H9 (cell line): ENCODE measurements at regions not wholly inside any gene's neighbourhood (a gene's known extent, or its start where the extent isn't known, plus 50 kb on each side); places are given as distances from the start of the nearest gene placed in this dataset.

Experiments used
- DNase-seq: peaks from one replicate; pipeline ENCODE4 v3.0.0-alpha.2; 2017
- H2AFZ ChIP-seq: one replicate; pipeline ENCODE4 v1.6.1; 2013; ENCODE audit warnings: mild to moderate bottlenecking, low read length, control low read depth, moderate library complexity
- H2AK5ac ChIP-seq: 2 replicates; pipeline ENCODE4 v1.6.1; 2013; ENCODE audit warnings: low read length, control low read depth, mixed read lengths; ENCODE audit not compliant: insufficient read length
- H2BK120ac ChIP-seq: one replicate; pipeline ENCODE4 v1.6.1; 2013; ENCODE audit warnings: low read depth, mild to moderate bottlenecking, low read length, control low read depth, inconsistent platforms; ENCODE audit not compliant: poor library complexity, severe bottlenecking
- H2BK12ac ChIP-seq: 2 replicates; pipeline ENCODE4 v1.6.1; 2013; ENCODE audit warnings: low read length, control low read depth, mixed read lengths, low read depth; ENCODE audit not compliant: insufficient read length
- H2BK15ac ChIP-seq: 2 replicates; pipeline ENCODE4 v1.6.1; 2013; ENCODE audit warnings: low read depth, low read length, control low read depth
- H2BK20ac ChIP-seq: one replicate; pipeline ENCODE4 v1.6.1; 2013; ENCODE audit warnings: low read depth, mild to moderate bottlenecking, low read length, control low read depth, inconsistent platforms; ENCODE audit not compliant: poor library complexity, severe bottlenecking
- H2BK5ac ChIP-seq: 2 replicates; pipeline ENCODE4 v1.6.1; 2013; ENCODE audit warnings: low read length, control low read depth, mixed read lengths; ENCODE audit not compliant: insufficient read length
- H3K14ac ChIP-seq: 2 replicates; pipeline ENCODE4 v1.6.1; 2013; ENCODE audit warnings: low read length, control low read depth; ENCODE audit not compliant: insufficient read depth
- H3K18ac ChIP-seq: 2 replicates; pipeline ENCODE4 v1.6.1; 2013; ENCODE audit warnings: low read depth, mild to moderate bottlenecking, mixed read lengths, low read length, control low read depth; ENCODE audit not compliant: insufficient read length
- H3K23ac ChIP-seq: 2 replicates; pipeline ENCODE4 v1.6.1; 2013; ENCODE audit warnings: low read length, control low read depth, mixed read lengths, low read depth; ENCODE audit not compliant: insufficient read length
- H3K23me2 ChIP-seq: 2 replicates; pipeline ENCODE4 v1.6.1; 2013; ENCODE audit warnings: low read depth, mild to moderate bottlenecking, mixed read lengths, low read length, control low read depth; ENCODE audit not compliant: insufficient read length, poor library complexity, severe bottlenecking
- H3K27ac ChIP-seq: 2 replicates; pipeline ENCODE4 v1.5.1; 2013; ENCODE audit warnings: low read length, control low read depth, mixed read lengths, low read depth; ENCODE audit not compliant: insufficient read length
- H3K27me3 ChIP-seq: 2 replicates; pipeline ENCODE4 v1.6.1; 2013; ENCODE audit warnings: low read length, control low read depth, inconsistent platforms; ENCODE audit not compliant: insufficient read depth
- H3K4ac ChIP-seq: 2 replicates; pipeline ENCODE4 v1.6.1; 2013; ENCODE audit warnings: low read depth, mild to moderate bottlenecking, control low read depth, inconsistent platforms, low read length, moderate library complexity
- H3K4me1 ChIP-seq: 2 replicates; pipeline ENCODE4 v1.6.1; 2013; ENCODE audit warnings: low read length, control low read depth, inconsistent platforms; ENCODE audit not compliant: insufficient read depth
- H3K4me2 ChIP-seq: 2 replicates; pipeline ENCODE4 v1.6.1; 2013; ENCODE audit warnings: low read length, control low read depth, mixed read lengths; ENCODE audit not compliant: insufficient read length, insufficient read depth
- H3K56ac ChIP-seq: 2 replicates; pipeline ENCODE4 v1.6.1; 2013; ENCODE audit warnings: low read depth, mild to moderate bottlenecking, mixed read lengths, low read length, control low read depth; ENCODE audit not compliant: insufficient read length
- H3K79me1 ChIP-seq: 2 replicates; pipeline ENCODE4 v1.6.1; 2013; ENCODE audit warnings: low read depth, mild to moderate bottlenecking, moderate library complexity, low read length, control low read depth, inconsistent platforms; ENCODE audit not compliant: insufficient read depth, poor library complexity, severe bottlenecking
- H3K79me2 ChIP-seq: 2 replicates; pipeline ENCODE4 v1.6.1; 2013; ENCODE audit warnings: low read length, control low read depth, inconsistent platforms; ENCODE audit not compliant: insufficient read depth
- H3K9ac ChIP-seq: 2 replicates; pipeline ENCODE4 v1.6.1; 2013; ENCODE audit warnings: low read length, control low read depth, mixed read lengths; ENCODE audit not compliant: insufficient read length; ENCODE audit errors: extremely low read depth
- H3K9me3 ChIP-seq: one replicate; pipeline ENCODE4 v1.6.1; 2013; ENCODE audit warnings: low read depth, low read length, inconsistent platforms; ENCODE audit not compliant: control insufficient read depth
- H3T11ph ChIP-seq: one replicate; pipeline ENCODE4 v1.6.1; 2013; ENCODE audit warnings: mild to moderate bottlenecking, low read length, control low read depth, inconsistent platforms
- H4K20me1 ChIP-seq: one replicate; pipeline ENCODE4 v1.6.1; 2013; ENCODE audit not compliant: control insufficient read depth, insufficient read length, insufficient read depth
- H4K5ac ChIP-seq: 2 replicates; pipeline ENCODE4 v1.6.1; 2013; ENCODE audit warnings: low read depth, mild to moderate bottlenecking, mixed read lengths, low read length, control low read depth; ENCODE audit not compliant: insufficient read length
- H4K8ac ChIP-seq: replicated peaks from 2 replicates; pipeline ENCODE4 v1.6.1; 2013; ENCODE audit warnings: low read length, control low read depth, mixed read lengths, low read depth; ENCODE audit not compliant: insufficient read length
- H4K91ac ChIP-seq: 2 replicates; pipeline ENCODE4 v1.6.1; 2013; ENCODE audit warnings: low read depth, mild to moderate bottlenecking, moderate library complexity, mixed read lengths, low read length, control low read depth; ENCODE audit not compliant: insufficient read length
- H3K27ac Mint-ChIP-seq, 3 experiments: 2 replicates in 2 of 3; 3 replicates in 1 of 3; pipeline ENCODE4 v1.8.0; 2020 to 2021; ENCODE audit warnings: mixed read lengths in 3 of 3, mild to moderate bottlenecking in 1 of 3, moderate library complexity in 1 of 3
- H3K27me3 Mint-ChIP-seq: 2 replicates; pipeline ENCODE4 v1.8.0; 2021; ENCODE audit warnings: low read depth, mild to moderate bottlenecking, moderate library complexity, mixed read lengths
- H3K36me3 Mint-ChIP-seq, 3 experiments: 2 replicates in 2 of 3; 3 replicates in 1 of 3; pipeline ENCODE4 v1.8.0; 2020 to 2021; ENCODE audit warnings: low read depth in 3 of 3, mixed read lengths in 3 of 3; ENCODE audit not compliant: insufficient read depth in 1 of 3
- H3K4me1 Mint-ChIP-seq, 2 experiments: 2 replicates each; pipeline ENCODE4 v1.8.0; 2020; ENCODE audit warnings: mixed read lengths in 2 of 2
- H3K4me3 Mint-ChIP-seq, 2 experiments: 2 replicates in 1 of 2; 3 replicates in 1 of 2; pipeline ENCODE4 v1.8.0; 2020 to 2021; ENCODE audit warnings: mild to moderate bottlenecking in 2 of 2, mixed read lengths in 2 of 2, moderate library complexity in 1 of 2
- H3K9me3 Mint-ChIP-seq, 2 experiments: 2 replicates in 1 of 2; 3 replicates in 1 of 2; pipeline ENCODE4 v1.8.0; 2020; ENCODE audit warnings: mild to moderate bottlenecking in 2 of 2, mixed read lengths in 2 of 2, moderate library complexity in 1 of 2
- WGBS: extraction: QIAGEN DNeasy Blood & Tissue Kit; methylation state at CpG from one replicate; pipeline ENCODE4 v1.1.7; 2013; ENCODE audit warnings: missing lambda C conversion rate, low lambda C conversion rate, mixed read lengths; ENCODE audit not compliant: insufficient read length; ENCODE audit errors: extremely low coverage; 5-methylcytosine and 5-hydroxymethylcytosine counted together
- TF ChIP-seq, protein P1 (sequence below): fragments of 200-600 bp; sonication (generic); conservative IDR thresholded peaks from 3 replicates; pipeline ENCODE4 v1.8.0; 2021; ENCODE audit warnings: antibody characterized with exemption, mild to moderate bottlenecking

DNA sequence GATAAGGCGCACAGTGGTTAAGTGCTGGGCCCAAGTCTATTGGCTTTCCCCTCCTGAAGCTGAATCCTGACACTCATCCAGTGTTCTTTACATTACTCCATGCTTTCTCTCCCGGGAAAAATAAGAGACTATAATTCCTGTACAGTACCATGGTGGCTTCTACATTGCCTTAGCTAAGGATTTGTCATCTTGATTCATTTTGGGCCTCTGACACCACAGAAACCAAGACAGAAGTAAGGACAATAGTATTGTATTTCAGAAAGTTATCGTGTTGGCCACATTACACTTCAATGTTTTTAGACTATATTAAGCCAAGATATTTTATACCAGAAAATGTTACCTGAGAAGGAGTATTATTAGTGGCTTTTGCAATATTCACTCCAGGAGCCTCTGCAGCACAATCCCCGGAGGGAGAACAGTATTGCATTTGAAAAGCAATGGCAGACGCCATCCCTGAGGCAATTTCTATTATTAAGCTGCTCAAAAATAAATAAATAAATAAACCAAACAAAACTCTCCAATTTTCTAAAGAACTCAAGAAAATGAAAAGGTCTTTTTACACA lies 267.9 kb downstream of the ENC1 start:
- Histone ChIP-seq H2BK12ac (no peak overlapping the region), H4K20me1 (no peaks in the 10 kb centered on the region), H2BK15ac (no peak overlapping the region), H3K23ac (no peak overlapping the region), H2AFZ (no peak overlapping the region), H3K27ac (no peak overlapping the region), H3K4me2 (no peak overlapping the region), H3K27me3 (no peaks in the 10 kb centered on the region), H4K8ac (no peak overlapping the region), H4K5ac (no peak overlapping the region), H3K9ac (no peak overlapping the region), H3K79me2 (no peaks in the 10 kb centered on the region), H3K23me2 (no peaks in the 10 kb centered on the region), H3K56ac (no peak overlapping the region), H3K4me1 (no peaks in the 10 kb centered on the region; the same call in 1 of the 2 replicates), H3K79me1 (no peaks in the 10 kb centered on the region), H3K9me3 (no peaks in the 10 kb centered on the region), H3T11ph (no peak overlapping the region), H2BK120ac (no peak overlapping the region), H3K4ac (no peak overlapping the region), H3K14ac (no peak overlapping the region), H3K18ac (no peak overlapping the region), H4K91ac (no peak overlapping the region), H2BK5ac (no peak overlapping the region), H2AK5ac (no peak overlapping the region), H2BK20ac (no peak overlapping the region)
- Mint-ChIP-seq H3K27me3 (peaks cover 2% of the 10 kb centered on the region; the same call in 1 of the 2 replicates), H3K9me3 (peaks cover 0 to 2% of the 10 kb centered on the region in 2 experiments; a peak in 1 of 5 replicates), H3K4me3 (no peak overlapping the region), H3K36me3 (no peaks in the 10 kb centered on the region), H3K4me1 (peaks cover 14 to 18% of the 10 kb centered on the region in 2 experiments), H3K27ac (no peak overlapping the region)
- WGBS: no CpG with 5 or more reads among the region's 5 CpGs
- DNase-seq: no peak
- TF ChIP-seq, protein P1, sequence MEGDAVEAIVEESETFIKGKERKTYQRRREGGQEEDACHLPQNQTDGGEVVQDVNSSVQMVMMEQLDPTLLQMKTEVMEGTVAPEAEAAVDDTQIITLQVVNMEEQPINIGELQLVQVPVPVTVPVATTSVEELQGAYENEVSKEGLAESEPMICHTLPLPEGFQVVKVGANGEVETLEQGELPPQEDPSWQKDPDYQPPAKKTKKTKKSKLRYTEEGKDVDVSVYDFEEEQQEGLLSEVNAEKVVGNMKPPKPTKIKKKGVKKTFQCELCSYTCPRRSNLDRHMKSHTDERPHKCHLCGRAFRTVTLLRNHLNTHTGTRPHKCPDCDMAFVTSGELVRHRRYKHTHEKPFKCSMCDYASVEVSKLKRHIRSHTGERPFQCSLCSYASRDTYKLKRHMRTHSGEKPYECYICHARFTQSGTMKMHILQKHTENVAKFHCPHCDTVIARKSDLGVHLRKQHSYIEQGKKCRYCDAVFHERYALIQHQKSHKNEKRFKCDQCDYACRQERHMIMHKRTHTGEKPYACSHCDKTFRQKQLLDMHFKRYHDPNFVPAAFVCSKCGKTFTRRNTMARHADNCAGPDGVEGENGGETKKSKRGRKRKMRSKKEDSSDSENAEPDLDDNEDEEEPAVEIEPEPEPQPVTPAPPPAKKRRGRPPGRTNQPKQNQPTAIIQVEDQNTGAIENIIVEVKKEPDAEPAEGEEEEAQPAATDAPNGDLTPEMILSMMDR: no peak
